H9 (cell line): ENCODE measurements at regions not wholly inside any gene's neighbourhood (a gene's known extent, or its start where the extent isn't known, plus 50 kb on each side); places are given as distances from the start of the nearest gene placed in this dataset.

Source experiments
- DNase-seq: peaks from one replicate; pipeline ENCODE4 v3.0.0-alpha.2; 2017
- H2AFZ ChIP-seq: one replicate; pipeline ENCODE4 v1.6.1; 2013; ENCODE audit warnings: mild to moderate bottlenecking, low read length, control low read depth, moderate library complexity
- H2AK5ac ChIP-seq: 2 replicates; pipeline ENCODE4 v1.6.1; 2013; ENCODE audit warnings: low read length, control low read depth, mixed read lengths; ENCODE audit not compliant: insufficient read length
- H2BK120ac ChIP-seq: one replicate; pipeline ENCODE4 v1.6.1; 2013; ENCODE audit warnings: low read depth, mild to moderate bottlenecking, low read length, control low read depth, inconsistent platforms; ENCODE audit not compliant: poor library complexity, severe bottlenecking
- H2BK12ac ChIP-seq: 2 replicates; pipeline ENCODE4 v1.6.1; 2013; ENCODE audit warnings: low read length, control low read depth, mixed read lengths, low read depth; ENCODE audit not compliant: insufficient read length
- H2BK15ac ChIP-seq: 2 replicates; pipeline ENCODE4 v1.6.1; 2013; ENCODE audit warnings: low read depth, low read length, control low read depth
- H2BK20ac ChIP-seq: one replicate; pipeline ENCODE4 v1.6.1; 2013; ENCODE audit warnings: low read depth, mild to moderate bottlenecking, low read length, control low read depth, inconsistent platforms; ENCODE audit not compliant: poor library complexity, severe bottlenecking
- H2BK5ac ChIP-seq: 2 replicates; pipeline ENCODE4 v1.6.1; 2013; ENCODE audit warnings: low read length, control low read depth, mixed read lengths; ENCODE audit not compliant: insufficient read length
- H3K14ac ChIP-seq: 2 replicates; pipeline ENCODE4 v1.6.1; 2013; ENCODE audit warnings: low read length, control low read depth; ENCODE audit not compliant: insufficient read depth
- H3K18ac ChIP-seq: 2 replicates; pipeline ENCODE4 v1.6.1; 2013; ENCODE audit warnings: low read depth, mild to moderate bottlenecking, mixed read lengths, low read length, control low read depth; ENCODE audit not compliant: insufficient read length
- H3K23ac ChIP-seq: 2 replicates; pipeline ENCODE4 v1.6.1; 2013; ENCODE audit warnings: low read length, control low read depth, mixed read lengths, low read depth; ENCODE audit not compliant: insufficient read length
- H3K23me2 ChIP-seq: 2 replicates; pipeline ENCODE4 v1.6.1; 2013; ENCODE audit warnings: low read depth, mild to moderate bottlenecking, mixed read lengths, low read length, control low read depth; ENCODE audit not compliant: insufficient read length, poor library complexity, severe bottlenecking
- H3K27ac ChIP-seq: 2 replicates; pipeline ENCODE4 v1.5.1; 2013; ENCODE audit warnings: low read length, control low read depth, mixed read lengths, low read depth; ENCODE audit not compliant: insufficient read length
- H3K27me3 ChIP-seq: 2 replicates; pipeline ENCODE4 v1.6.1; 2013; ENCODE audit warnings: low read length, control low read depth, inconsistent platforms; ENCODE audit not compliant: insufficient read depth
- H3K4ac ChIP-seq: 2 replicates; pipeline ENCODE4 v1.6.1; 2013; ENCODE audit warnings: low read depth, mild to moderate bottlenecking, control low read depth, inconsistent platforms, low read length, moderate library complexity
- H3K4me1 ChIP-seq: 2 replicates; pipeline ENCODE4 v1.6.1; 2013; ENCODE audit warnings: low read length, control low read depth, inconsistent platforms; ENCODE audit not compliant: insufficient read depth
- H3K4me2 ChIP-seq: 2 replicates; pipeline ENCODE4 v1.6.1; 2013; ENCODE audit warnings: low read length, control low read depth, mixed read lengths; ENCODE audit not compliant: insufficient read length, insufficient read depth
- H3K56ac ChIP-seq: 2 replicates; pipeline ENCODE4 v1.6.1; 2013; ENCODE audit warnings: low read depth, mild to moderate bottlenecking, mixed read lengths, low read length, control low read depth; ENCODE audit not compliant: insufficient read length
- H3K79me1 ChIP-seq: 2 replicates; pipeline ENCODE4 v1.6.1; 2013; ENCODE audit warnings: low read depth, mild to moderate bottlenecking, moderate library complexity, low read length, control low read depth, inconsistent platforms; ENCODE audit not compliant: insufficient read depth, poor library complexity, severe bottlenecking
- H3K79me2 ChIP-seq: 2 replicates; pipeline ENCODE4 v1.6.1; 2013; ENCODE audit warnings: low read length, control low read depth, inconsistent platforms; ENCODE audit not compliant: insufficient read depth
- H3K9ac ChIP-seq: 2 replicates; pipeline ENCODE4 v1.6.1; 2013; ENCODE audit warnings: low read length, control low read depth, mixed read lengths; ENCODE audit not compliant: insufficient read length; ENCODE audit errors: extremely low read depth
- H3K9me3 ChIP-seq: one replicate; pipeline ENCODE4 v1.6.1; 2013; ENCODE audit warnings: low read depth, low read length, inconsistent platforms; ENCODE audit not compliant: control insufficient read depth
- H3T11ph ChIP-seq: one replicate; pipeline ENCODE4 v1.6.1; 2013; ENCODE audit warnings: mild to moderate bottlenecking, low read length, control low read depth, inconsistent platforms
- H4K20me1 ChIP-seq: one replicate; pipeline ENCODE4 v1.6.1; 2013; ENCODE audit not compliant: control insufficient read depth, insufficient read length, insufficient read depth
- H4K5ac ChIP-seq: 2 replicates; pipeline ENCODE4 v1.6.1; 2013; ENCODE audit warnings: low read depth, mild to moderate bottlenecking, mixed read lengths, low read length, control low read depth; ENCODE audit not compliant: insufficient read length
- H4K8ac ChIP-seq: replicated peaks from 2 replicates; pipeline ENCODE4 v1.6.1; 2013; ENCODE audit warnings: low read length, control low read depth, mixed read lengths, low read depth; ENCODE audit not compliant: insufficient read length
- H4K91ac ChIP-seq: 2 replicates; pipeline ENCODE4 v1.6.1; 2013; ENCODE audit warnings: low read depth, mild to moderate bottlenecking, moderate library complexity, mixed read lengths, low read length, control low read depth; ENCODE audit not compliant: insufficient read length
- H3K27ac Mint-ChIP-seq, 3 experiments: 2 replicates in 2 of 3; 3 replicates in 1 of 3; pipeline ENCODE4 v1.8.0; 2020 to 2021; ENCODE audit warnings: mixed read lengths in 3 of 3, mild to moderate bottlenecking in 1 of 3, moderate library complexity in 1 of 3
- H3K27me3 Mint-ChIP-seq: 2 replicates; pipeline ENCODE4 v1.8.0; 2021; ENCODE audit warnings: low read depth, mild to moderate bottlenecking, moderate library complexity, mixed read lengths
- H3K36me3 Mint-ChIP-seq, 3 experiments: 2 replicates in 2 of 3; 3 replicates in 1 of 3; pipeline ENCODE4 v1.8.0; 2020 to 2021; ENCODE audit warnings: low read depth in 3 of 3, mixed read lengths in 3 of 3; ENCODE audit not compliant: insufficient read depth in 1 of 3
- H3K4me1 Mint-ChIP-seq, 2 experiments: 2 replicates each; pipeline ENCODE4 v1.8.0; 2020; ENCODE audit warnings: mixed read lengths in 2 of 2
- H3K4me3 Mint-ChIP-seq, 2 experiments: 2 replicates in 1 of 2; 3 replicates in 1 of 2; pipeline ENCODE4 v1.8.0; 2020 to 2021; ENCODE audit warnings: mild to moderate bottlenecking in 2 of 2, mixed read lengths in 2 of 2, moderate library complexity in 1 of 2
- H3K9me3 Mint-ChIP-seq, 2 experiments: 2 replicates in 1 of 2; 3 replicates in 1 of 2; pipeline ENCODE4 v1.8.0; 2020; ENCODE audit warnings: mild to moderate bottlenecking in 2 of 2, mixed read lengths in 2 of 2, moderate library complexity in 1 of 2
- CTCF ChIP-seq: fragments of 200-600 bp; sonication (generic); conservative IDR thresholded peaks from 3 replicates; pipeline ENCODE4 v1.8.0; 2021; ENCODE audit warnings: antibody characterized with exemption, mild to moderate bottlenecking
- WGBS: extraction: QIAGEN DNeasy Blood & Tissue Kit; methylation state at CpG from one replicate; pipeline ENCODE4 v1.1.7; 2013; ENCODE audit warnings: missing lambda C conversion rate, low lambda C conversion rate, mixed read lengths; ENCODE audit not compliant: insufficient read length; ENCODE audit errors: extremely low coverage; 5-methylcytosine and 5-hydroxymethylcytosine counted together

DNA sequence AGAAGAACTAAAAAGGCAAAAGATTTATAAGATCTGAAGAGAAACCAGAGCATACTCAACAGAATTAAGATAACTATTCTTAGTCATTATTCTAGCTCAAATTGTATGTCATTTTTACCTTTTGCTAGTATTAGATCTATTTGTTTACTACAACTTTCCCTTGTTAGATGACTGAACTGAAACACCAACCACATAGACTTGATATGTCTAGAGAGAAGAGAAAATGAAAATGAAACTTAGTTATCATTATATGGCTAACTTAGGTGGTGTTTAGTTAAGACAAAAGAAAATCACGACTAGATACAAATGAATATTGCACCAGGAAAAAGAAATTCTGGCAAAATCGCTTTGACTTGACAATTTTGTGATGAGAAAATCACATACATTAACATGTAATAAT, 690.8 kb downstream of the PCDH18 start:
- no peak overlapping the region for H3T11ph ChIP-seq
- no peak overlapping the region for H3K14ac ChIP-seq
- H2BK5ac ChIP-seq, result no peak overlapping the region
- no peak overlapping the region for H4K5ac ChIP-seq
- H3K9me3 ChIP-seq, result no peaks in the 10 kb centered on the region
- no peak overlapping the region for H3K9ac ChIP-seq
- peaks cover 28 to 41% of the 10 kb centered on the region in 2 experiments for H3K9me3 Mint-ChIP-seq
- no peak overlapping the region for H2BK20ac ChIP-seq
- no peak overlapping the region for H4K91ac ChIP-seq
- H3K4ac ChIP-seq, result no peak overlapping the region
- H4K8ac ChIP-seq, result no peak overlapping the region
- no peak overlapping the region for H2AFZ ChIP-seq
- no peak overlapping the region for H2BK15ac ChIP-seq
- H3K23ac ChIP-seq, result no peak overlapping the region
- H4K20me1 ChIP-seq, result no peaks in the 10 kb centered on the region
- H3K23me2 ChIP-seq, result no peaks in the 10 kb centered on the region
- no peaks in the 10 kb centered on the region for H3K4me1 ChIP-seq
- no peaks in the 10 kb centered on the region for H3K4me1 Mint-ChIP-seq
- H3K27ac ChIP-seq, result no peak overlapping the region
- no peaks in the 10 kb centered on the region for H3K79me2 ChIP-seq
- H3K27me3 Mint-ChIP-seq, result no peaks in the 10 kb centered on the region
- no peak for TF ChIP-seq CTCF
- peaks cover 0 to 22% (median 12%) of the 10 kb centered on the region in 3 experiments; a peak in 4 of 7 replicates for H3K36me3 Mint-ChIP-seq
- WGBS, result no CpG with 5 or more reads among the region's 2 CpGs
- no peak overlapping the region for H3K18ac ChIP-seq
- H3K27me3 ChIP-seq, result no peaks in the 10 kb centered on the region
- H2AK5ac ChIP-seq, result no peak overlapping the region
- DNase-seq, result no peak
- H2BK12ac ChIP-seq, result no peak overlapping the region
- H3K4me2 ChIP-seq, result no peak overlapping the region
- H2BK120ac ChIP-seq, result no peak overlapping the region
- no peak overlapping the region for H3K4me3 Mint-ChIP-seq
- no peak overlapping the region for H3K27ac Mint-ChIP-seq
- H3K56ac ChIP-seq, result no peak overlapping the region
- H3K79me1 ChIP-seq, result no peaks in the 10 kb centered on the region
